ENCODE measurements at regions not wholly inside any gene's neighbourhood (a gene's known extent, or its start where the extent isn't known, plus 50 kb on each side); places are given as distances from the start of the nearest gene placed in this dataset.

DNA sequence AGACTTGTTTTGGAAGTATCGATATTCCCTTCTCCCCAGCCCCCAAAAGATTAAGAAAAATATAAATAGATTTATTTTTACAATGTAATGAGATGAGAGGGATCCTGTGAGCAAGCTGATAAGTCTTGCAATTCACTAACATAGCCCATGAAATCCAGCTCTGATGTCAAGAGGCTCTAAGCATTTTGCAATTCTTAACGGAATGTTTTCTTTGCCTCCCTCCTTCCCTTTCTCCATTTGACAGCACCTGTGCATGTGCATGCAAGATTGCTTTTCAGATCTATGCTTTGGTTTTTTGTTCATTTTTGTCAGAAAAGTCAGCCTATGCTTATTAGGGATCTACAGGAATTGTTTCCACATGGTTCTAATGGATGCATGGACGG is 169.9 kb downstream of the SLIT2 start (continued):
- TF ChIP-seq, protein P1, sequence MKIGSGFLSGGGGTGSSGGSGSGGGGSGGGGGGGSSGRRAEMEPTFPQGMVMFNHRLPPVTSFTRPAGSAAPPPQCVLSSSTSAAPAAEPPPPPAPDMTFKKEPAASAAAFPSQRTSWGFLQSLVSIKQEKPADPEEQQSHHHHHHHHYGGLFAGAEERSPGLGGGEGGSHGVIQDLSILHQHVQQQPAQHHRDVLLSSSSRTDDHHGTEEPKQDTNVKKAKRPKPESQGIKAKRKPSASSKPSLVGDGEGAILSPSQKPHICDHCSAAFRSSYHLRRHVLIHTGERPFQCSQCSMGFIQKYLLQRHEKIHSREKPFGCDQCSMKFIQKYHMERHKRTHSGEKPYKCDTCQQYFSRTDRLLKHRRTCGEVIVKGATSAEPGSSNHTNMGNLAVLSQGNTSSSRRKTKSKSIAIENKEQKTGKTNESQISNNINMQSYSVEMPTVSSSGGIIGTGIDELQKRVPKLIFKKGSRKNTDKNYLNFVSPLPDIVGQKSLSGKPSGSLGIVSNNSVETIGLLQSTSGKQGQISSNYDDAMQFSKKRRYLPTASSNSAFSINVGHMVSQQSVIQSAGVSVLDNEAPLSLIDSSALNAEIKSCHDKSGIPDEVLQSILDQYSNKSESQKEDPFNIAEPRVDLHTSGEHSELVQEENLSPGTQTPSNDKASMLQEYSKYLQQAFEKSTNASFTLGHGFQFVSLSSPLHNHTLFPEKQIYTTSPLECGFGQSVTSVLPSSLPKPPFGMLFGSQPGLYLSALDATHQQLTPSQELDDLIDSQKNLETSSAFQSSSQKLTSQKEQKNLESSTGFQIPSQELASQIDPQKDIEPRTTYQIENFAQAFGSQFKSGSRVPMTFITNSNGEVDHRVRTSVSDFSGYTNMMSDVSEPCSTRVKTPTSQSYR (CRISPR knock-in tag; IDR thresholded peaks at IDR 0.05; ENCODE audit: borderline replicate concordance), result no peak
- TF ChIP-seq ZNF775 (CRISPR knock-in tag; IDR thresholded peaks at IDR 0.05; ENCODE audit: borderline replicate concordance) (no peak), ZNF768 (CRISPR knock-in tag; IDR thresholded peaks at IDR 0.05) (no peak), SMARCE1 (IDR thresholded peaks at IDR 0.05; ENCODE audit: borderline replicate concordance) (no peak), MTF2 (CRISPR knock-in tag; IDR thresholded peaks at IDR 0.05; ENCODE audit: borderline replicate concordance) (no peak), ELF1 (CRISPR knock-in tag; IDR thresholded peaks at IDR 0.05) (no peak)
- TF ChIP-seq, protein P2, sequence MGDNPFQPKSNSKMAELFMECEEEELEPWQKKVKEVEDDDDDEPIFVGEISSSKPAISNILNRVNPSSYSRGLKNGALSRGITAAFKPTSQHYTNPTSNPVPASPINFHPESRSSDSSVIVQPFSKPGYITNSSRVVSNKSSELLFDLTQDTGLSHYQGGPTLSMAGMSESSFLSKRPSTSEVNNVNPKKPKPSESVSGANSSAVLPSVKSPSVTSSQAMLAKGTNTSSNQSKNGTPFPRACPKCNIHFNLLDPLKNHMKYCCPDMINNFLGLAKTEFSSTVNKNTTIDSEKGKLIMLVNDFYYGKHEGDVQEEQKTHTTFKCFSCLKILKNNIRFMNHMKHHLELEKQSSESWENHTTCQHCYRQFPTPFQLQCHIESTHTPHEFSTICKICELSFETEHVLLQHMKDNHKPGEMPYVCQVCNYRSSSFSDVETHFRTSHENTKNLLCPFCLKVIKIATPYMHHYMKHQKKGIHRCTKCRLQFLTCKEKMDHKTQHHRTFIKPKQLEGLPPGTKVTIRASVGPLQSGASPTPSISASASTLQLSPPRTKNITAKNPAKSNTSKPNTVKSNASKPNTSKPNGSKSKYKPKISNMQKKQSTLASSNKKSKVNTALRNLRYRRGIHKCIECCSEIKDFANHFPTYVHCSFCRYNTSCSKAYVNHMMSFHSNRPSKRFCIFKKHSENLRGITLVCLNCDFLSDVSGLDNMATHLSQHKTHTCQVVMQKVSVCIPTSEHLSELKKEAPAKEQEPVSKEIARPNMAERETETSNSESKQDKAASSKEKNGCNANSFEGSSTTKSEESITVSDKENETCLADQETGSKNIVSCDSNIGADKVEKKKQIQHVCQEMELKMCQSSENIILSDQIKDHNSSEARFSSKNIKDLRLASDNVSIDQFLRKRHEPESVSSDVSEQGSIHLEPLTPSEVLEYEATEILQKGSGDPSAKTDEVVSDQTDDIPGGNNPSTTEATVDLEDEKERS (CRISPR knock-in tag; IDR thresholded peaks at IDR 0.05), result no peak

DNA sequence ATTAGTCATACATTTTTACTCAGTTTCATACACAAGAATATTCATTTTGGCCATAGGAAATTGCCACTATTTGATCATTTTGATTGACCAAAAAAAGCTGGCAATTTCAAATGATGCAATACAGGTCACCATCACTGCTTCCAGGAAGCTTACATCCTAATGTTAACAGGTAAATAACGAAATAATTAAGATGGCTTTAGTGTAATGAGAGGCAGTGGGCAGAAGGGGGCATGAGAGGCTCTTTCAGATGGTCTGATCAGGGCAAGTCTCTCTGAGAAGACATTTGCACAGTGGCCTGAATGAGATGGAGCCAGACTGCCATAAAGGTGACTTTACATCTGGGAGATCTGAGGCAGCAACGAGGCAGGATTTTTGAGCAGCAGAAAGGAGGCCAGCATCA is 170.7 kb downstream of the SLIT2 start:
- in situ Hi-C loops (cut with HindIII; ENCODE audit: extremely low pct_ligation_motif_present, low pct_unique_long_range_greater_than_20kb) (loop anchor here (5.0 kb wide), 2 partner anchors 125 to 265 kb away; no protein-coding TSS in a partner anchor), intact Hi-C loops (cut with micrococcal nuclease; ENCODE audit: unreplicated experiment) (loop anchor here (1.0 kb wide), 2 partner anchors 122 to 263 kb away; no protein-coding TSS in a partner anchor)
- FAIRE-seq, result peak; percentile 12

More for the DNA sequence above, 170.7 kb downstream of the SLIT2 start:
- 0% methylated on average over 2 of the region's 2 CpGs for WGBS (ENCODE audit: low lambda C conversion rate)
- TF ChIP-seq, protein P3, sequence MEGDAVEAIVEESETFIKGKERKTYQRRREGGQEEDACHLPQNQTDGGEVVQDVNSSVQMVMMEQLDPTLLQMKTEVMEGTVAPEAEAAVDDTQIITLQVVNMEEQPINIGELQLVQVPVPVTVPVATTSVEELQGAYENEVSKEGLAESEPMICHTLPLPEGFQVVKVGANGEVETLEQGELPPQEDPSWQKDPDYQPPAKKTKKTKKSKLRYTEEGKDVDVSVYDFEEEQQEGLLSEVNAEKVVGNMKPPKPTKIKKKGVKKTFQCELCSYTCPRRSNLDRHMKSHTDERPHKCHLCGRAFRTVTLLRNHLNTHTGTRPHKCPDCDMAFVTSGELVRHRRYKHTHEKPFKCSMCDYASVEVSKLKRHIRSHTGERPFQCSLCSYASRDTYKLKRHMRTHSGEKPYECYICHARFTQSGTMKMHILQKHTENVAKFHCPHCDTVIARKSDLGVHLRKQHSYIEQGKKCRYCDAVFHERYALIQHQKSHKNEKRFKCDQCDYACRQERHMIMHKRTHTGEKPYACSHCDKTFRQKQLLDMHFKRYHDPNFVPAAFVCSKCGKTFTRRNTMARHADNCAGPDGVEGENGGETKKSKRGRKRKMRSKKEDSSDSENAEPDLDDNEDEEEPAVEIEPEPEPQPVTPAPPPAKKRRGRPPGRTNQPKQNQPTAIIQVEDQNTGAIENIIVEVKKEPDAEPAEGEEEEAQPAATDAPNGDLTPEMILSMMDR (CRISPR knock-in tag; IDR thresholded peaks at IDR 0.05), result peak; percentile 67
- TF ChIP-seq KLF13 (CRISPR knock-in tag; IDR thresholded peaks at IDR 0.05), result no peak
- 0 out of 2 replicates have a peak, but pooled peaks have one; percentile 2 for TF ChIP-seq ATF7 (IDR thresholded peaks at IDR 0.05)
- TF ChIP-seq ATF7 (CRISPR knock-in tag; IDR thresholded peaks at IDR 0.05), result no peak
- 0 out of 4 replicates have a peak, but pooled peaks of 1 of the 2 experiments have one; percentile 11 for TF ChIP-seq ATF4 (CRISPR knock-in tag; IDR thresholded peaks at IDR 0.05)
- TF ChIP-seq STAG1 (CRISPR knock-in tag; IDR thresholded peaks at IDR 0.05), result peak; percentile 38
- TF ChIP-seq ZNF619 (CRISPR knock-in tag; IDR thresholded peaks at IDR 0.05), result no peak
- peak; percentile 66 for TF ChIP-seq SMC3 (IDR thresholded peaks at IDR 0.05; ENCODE audit: low read length)
- H3K4me3 ChIP-seq (replicated peaks in 1 of 3; ENCODE audit: insufficient read depth in 1 of 3, low read depth in 2 of 3, low read length in 3 of 3), result no peak overlapping the region
- BruUV-seq (replicated peaks), result no TSS peak
- ChIA-PET CTCF (ENCODE audit: low intra/inter-chr PET ratio, low total read pairs) (interaction anchor here (1.2 kb wide), 1 partner anchor 263 kb away, joined by 5 read pairs; no protein-coding TSS in a partner anchor), POLR2A (no interaction called here)
- H2AFZ ChIP-seq (ENCODE audit: low read length), result no peak overlapping the region
- DNase-seq (ENCODE audit: low spot score) (peak; percentile 25), ATAC-seq (peak; percentile 91)
- H3K79me2 ChIP-seq (ENCODE audit: insufficient read depth, low read length), result no peaks in the 10 kb centered on the region
- no peaks in the 10 kb centered on the region for H3K9me3 ChIP-seq (ENCODE audit: low read length)
- H3K36me3 ChIP-seq (replicated peaks in 1 of 2; ENCODE audit: control insufficient read depth in 1 of 2, insufficient read depth in 2 of 2, low read length in 2 of 2), result no peaks in the 10 kb centered on the region
- H3K27me3 ChIP-seq (ENCODE audit: control insufficient read depth in 1 of 2, insufficient read depth in 2 of 2, low read length in 2 of 2), result no peaks in the 10 kb centered on the region
- H3K4me1 ChIP-seq (ENCODE audit: insufficient read depth, low read length), result no peaks in the 10 kb centered on the region
- H3K9ac ChIP-seq (ENCODE audit: insufficient read depth, low read depth, low read length), result no peak overlapping the region
- H4K20me1 ChIP-seq (ENCODE audit: insufficient read depth, low read length), result no peaks in the 10 kb centered on the region
- H3K27ac ChIP-seq (ENCODE audit: extremely low read length, insufficient read depth, low read length), result no peak overlapping the region
- no peak overlapping the region for H3K4me2 ChIP-seq (ENCODE audit: low read depth, low read length)
